Glutamatergic neuron (in vitro differentiated cells): ENCODE measurements at regions not wholly inside any gene's neighbourhood (a gene's known extent, or its start where the extent isn't known, plus 50 kb on each side); places are given as distances from the start of the nearest gene placed in this dataset.

ENCODE experiments used
- DNase-seq: peaks from one replicate; pipeline ENCODE4 v3.0.0; 2022
- H3K27ac Mint-ChIP-seq: one replicate; pipeline ENCODE4 v1.8.0; 2020; ENCODE audit warnings: mild to moderate bottlenecking, mixed read lengths, inconsistent platforms; ENCODE audit not compliant: unreplicated experiment
- H3K27me3 Mint-ChIP-seq: one replicate; pipeline ENCODE4 v1.8.0; 2020; ENCODE audit warnings: mild to moderate bottlenecking, moderate library complexity, mixed read lengths, inconsistent platforms; ENCODE audit not compliant: unreplicated experiment
- H3K36me3 Mint-ChIP-seq: one replicate; pipeline ENCODE4 v1.8.0; 2020; ENCODE audit warnings: mild to moderate bottlenecking, mixed read lengths, inconsistent platforms; ENCODE audit not compliant: unreplicated experiment
- H3K4me1 Mint-ChIP-seq: one replicate; pipeline ENCODE4 v1.8.0; 2020; ENCODE audit warnings: mild to moderate bottlenecking, low read depth, mixed read lengths, inconsistent platforms; ENCODE audit not compliant: unreplicated experiment
- H3K4me3 Mint-ChIP-seq: one replicate; pipeline ENCODE4 v1.8.0; 2020; ENCODE audit warnings: mild to moderate bottlenecking, mixed read lengths, inconsistent platforms; ENCODE audit not compliant: unreplicated experiment
- H3K9me3 Mint-ChIP-seq: one replicate; pipeline ENCODE4 v1.8.0; 2020; ENCODE audit warnings: mild to moderate bottlenecking, moderate library complexity, mixed read lengths, inconsistent platforms; ENCODE audit not compliant: unreplicated experiment
- TF ChIP-seq, protein P1 (sequence below): fragments of 200-600 bp; sonication (generic); IDR thresholded peaks from one replicate; pipeline ENCODE4 v1.5.0; 2021; ENCODE audit not compliant: partially characterized antibody, unreplicated experiment

DNA sequence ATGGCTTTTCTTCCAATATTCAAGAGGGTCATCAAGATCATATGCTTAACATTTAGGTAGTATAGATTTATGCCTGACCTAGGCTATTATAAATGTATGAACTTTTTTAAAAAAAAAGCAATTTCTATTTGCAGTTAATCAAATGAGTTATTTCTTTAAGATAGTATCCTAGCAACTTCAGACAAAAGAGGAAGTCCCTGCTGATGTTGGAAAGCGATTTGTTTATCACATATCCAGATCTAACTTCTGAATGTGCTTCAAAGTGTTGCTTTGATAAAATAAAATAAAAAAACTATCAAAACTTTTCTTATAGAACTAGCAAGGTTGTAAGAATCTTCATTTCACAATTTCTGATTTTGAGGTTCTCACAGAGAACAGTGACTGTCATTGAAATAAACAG lies 401.9 kb upstream of the PHF14 start:
- no peak overlapping the region for H3K4me3 Mint-ChIP-seq
- no peaks in the 10 kb centered on the region for H3K36me3 Mint-ChIP-seq
- H3K4me1 Mint-ChIP-seq: no peaks in the 10 kb centered on the region
- H3K9me3 Mint-ChIP-seq: no peaks in the 10 kb centered on the region
- TF ChIP-seq, protein P1, sequence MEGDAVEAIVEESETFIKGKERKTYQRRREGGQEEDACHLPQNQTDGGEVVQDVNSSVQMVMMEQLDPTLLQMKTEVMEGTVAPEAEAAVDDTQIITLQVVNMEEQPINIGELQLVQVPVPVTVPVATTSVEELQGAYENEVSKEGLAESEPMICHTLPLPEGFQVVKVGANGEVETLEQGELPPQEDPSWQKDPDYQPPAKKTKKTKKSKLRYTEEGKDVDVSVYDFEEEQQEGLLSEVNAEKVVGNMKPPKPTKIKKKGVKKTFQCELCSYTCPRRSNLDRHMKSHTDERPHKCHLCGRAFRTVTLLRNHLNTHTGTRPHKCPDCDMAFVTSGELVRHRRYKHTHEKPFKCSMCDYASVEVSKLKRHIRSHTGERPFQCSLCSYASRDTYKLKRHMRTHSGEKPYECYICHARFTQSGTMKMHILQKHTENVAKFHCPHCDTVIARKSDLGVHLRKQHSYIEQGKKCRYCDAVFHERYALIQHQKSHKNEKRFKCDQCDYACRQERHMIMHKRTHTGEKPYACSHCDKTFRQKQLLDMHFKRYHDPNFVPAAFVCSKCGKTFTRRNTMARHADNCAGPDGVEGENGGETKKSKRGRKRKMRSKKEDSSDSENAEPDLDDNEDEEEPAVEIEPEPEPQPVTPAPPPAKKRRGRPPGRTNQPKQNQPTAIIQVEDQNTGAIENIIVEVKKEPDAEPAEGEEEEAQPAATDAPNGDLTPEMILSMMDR: no peak
- no peak for DNase-seq
- no peak overlapping the region for H3K27ac Mint-ChIP-seq
- no peaks in the 10 kb centered on the region for H3K27me3 Mint-ChIP-seq

DNA sequence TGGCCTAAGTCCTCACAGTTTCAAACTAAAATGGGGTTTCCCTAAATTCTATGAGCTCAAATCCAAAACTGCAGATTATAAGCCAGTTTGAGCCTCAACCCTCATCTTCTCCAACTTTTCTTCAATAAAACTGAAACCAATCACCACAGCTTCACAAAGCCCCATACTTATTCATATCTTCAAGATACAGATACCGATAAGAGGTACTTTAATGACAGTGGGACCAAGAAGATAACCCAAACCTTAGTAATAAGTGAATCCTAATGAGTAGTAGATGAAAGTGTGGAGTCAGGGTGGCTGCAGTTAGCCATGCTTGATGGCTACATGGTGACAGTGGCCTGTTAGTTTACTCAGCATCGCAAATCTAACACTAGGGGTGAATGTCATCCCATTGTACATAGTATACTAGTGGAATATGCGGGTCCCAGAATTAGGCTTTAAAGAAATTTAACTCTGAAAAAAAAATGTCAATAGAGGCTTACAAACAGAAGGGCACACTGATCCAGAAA lies 395.8 kb upstream of the PHF14 start:
- TF ChIP-seq, protein P1: no peak
- H3K4me3 Mint-ChIP-seq: no peak overlapping the region
- no peak overlapping the region for H3K27ac Mint-ChIP-seq
- no peaks in the 10 kb centered on the region for H3K9me3 Mint-ChIP-seq
- no peaks in the 10 kb centered on the region for H3K27me3 Mint-ChIP-seq
- no peaks in the 10 kb centered on the region for H3K36me3 Mint-ChIP-seq
- H3K4me1 Mint-ChIP-seq: peaks cover 7% of the 10 kb centered on the region
- no peak for DNase-seq

DNA sequence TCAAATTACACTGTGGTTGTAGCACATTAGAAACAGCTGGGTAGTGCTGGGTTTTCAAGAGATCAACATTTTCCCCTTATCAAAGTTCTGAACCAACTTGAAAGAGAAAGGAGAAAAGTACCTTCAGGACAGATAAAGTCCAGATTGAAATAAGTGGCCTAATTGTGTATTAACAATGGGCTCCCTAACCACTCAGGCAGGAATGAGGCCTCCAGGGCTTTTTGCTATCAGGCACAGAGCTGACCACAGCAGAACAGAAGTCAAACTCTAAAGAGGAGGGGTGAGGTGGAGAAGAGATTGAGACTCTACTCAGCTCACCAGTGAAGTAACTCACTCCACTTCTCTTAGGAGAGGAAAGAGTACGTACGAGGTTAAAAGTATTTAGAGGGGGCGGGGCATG lies 394.1 kb upstream of the PHF14 start:
- no peak overlapping the region for H3K27ac Mint-ChIP-seq
- no peak for DNase-seq
- H3K27me3 Mint-ChIP-seq: no peaks in the 10 kb centered on the region
- H3K4me1 Mint-ChIP-seq: peaks cover 7% of the 10 kb centered on the region
- no peaks in the 10 kb centered on the region for H3K9me3 Mint-ChIP-seq
- TF ChIP-seq, protein P1: no peak
- H3K36me3 Mint-ChIP-seq: no peaks in the 10 kb centered on the region
- H3K4me3 Mint-ChIP-seq: no peak overlapping the region

DNA sequence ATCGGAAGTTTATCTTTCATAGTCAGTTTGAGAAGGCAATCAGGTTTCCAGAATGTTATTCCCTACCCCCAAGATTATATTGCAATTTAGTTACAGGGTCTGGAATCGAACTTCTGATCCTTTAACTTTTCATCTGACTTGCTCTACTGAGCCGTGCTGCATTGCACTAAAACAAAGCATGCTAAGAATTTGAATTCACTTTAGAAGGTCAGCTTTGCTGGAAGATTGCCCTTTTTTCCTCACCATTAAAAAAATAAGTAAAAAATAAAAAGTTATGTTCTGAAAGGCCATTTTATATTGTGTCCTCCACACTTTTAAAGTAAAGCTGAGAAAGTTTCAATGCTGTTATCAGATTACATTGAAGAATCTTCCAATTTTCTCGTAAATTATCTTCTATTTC lies 388.8 kb upstream of the PHF14 start:
- TF ChIP-seq, protein P1: no peak
- DNase-seq: no peak

DNA sequence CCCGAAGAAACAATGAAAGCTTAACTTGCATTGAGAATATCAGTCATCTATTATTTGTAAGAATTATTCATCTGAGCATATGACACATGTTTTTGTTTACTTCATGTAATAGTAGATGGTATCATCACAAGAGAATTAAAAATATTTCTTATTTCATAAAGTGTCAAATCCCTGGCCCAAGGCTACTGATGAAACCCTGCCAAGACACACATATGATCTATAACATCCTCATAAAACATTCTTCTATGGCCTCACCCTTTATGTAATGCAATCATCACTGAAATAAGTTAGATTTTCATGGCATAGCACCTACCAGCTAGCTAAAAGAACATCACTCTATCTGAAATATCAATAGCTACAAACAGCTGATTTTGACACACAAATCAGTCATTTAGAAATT lies 385.6 kb upstream of the PHF14 start:
- no peak for DNase-seq
- H3K4me1 Mint-ChIP-seq: no peaks in the 10 kb centered on the region
- no peaks in the 10 kb centered on the region for H3K9me3 Mint-ChIP-seq
- no peak overlapping the region for H3K27ac Mint-ChIP-seq
- H3K27me3 Mint-ChIP-seq: no peaks in the 10 kb centered on the region
- TF ChIP-seq, protein P1: no peak
- H3K36me3 Mint-ChIP-seq: no peaks in the 10 kb centered on the region
- no peak overlapping the region for H3K4me3 Mint-ChIP-seq

More for the DNA sequence above, 388.8 kb upstream of the PHF14 start:
- H3K4me1 Mint-ChIP-seq: peaks cover 5% of the 10 kb centered on the region
- H3K9me3 Mint-ChIP-seq: no peaks in the 10 kb centered on the region
- no peak overlapping the region for H3K27ac Mint-ChIP-seq
- H3K4me3 Mint-ChIP-seq: no peak overlapping the region
- H3K27me3 Mint-ChIP-seq: no peaks in the 10 kb centered on the region
- no peaks in the 10 kb centered on the region for H3K36me3 Mint-ChIP-seq
